ENCODE measurements at regions not wholly inside any gene's neighbourhood (a gene's known extent, or its start where the extent isn't known, plus 50 kb on each side); places are given as distances from the start of the nearest gene placed in this dataset.
A peak's percentile ranks its signal among the peaks of the same experiment; 100 is the strongest.

GRCh38 chr1:229098903-229099578 lies 171.9 kb upstream of the RAB4A start:
- peak; percentile 99 for ATAC-seq
- no peaks in the 10 kb centered on the region for H3K79me2 ChIP-seq (ENCODE audit: insufficient read depth, low read length)
- H3K4me2 ChIP-seq (ENCODE audit: low read depth, low read length), result peak overlapping the region; percentile 68
- WGBS (ENCODE audit: low lambda C conversion rate), result 13% methylated on average over 8 of the region's 8 CpGs
- ChIA-PET CTCF (ENCODE audit: low intra/inter-chr PET ratio, low total read pairs) (no interaction called here), POLR2A (interaction anchor here (0.6 to 1.2 kb wide), 2 partner anchors 9 to 61 kb away, joined by 3 to 4 read pairs; no protein-coding TSS in a partner anchor)
- in situ Hi-C loops (cut with HindIII; ENCODE audit: extremely low pct_ligation_motif_present, low pct_unique_long_range_greater_than_20kb) (no loop called here), intact Hi-C loops (cut with micrococcal nuclease; ENCODE audit: unreplicated experiment) (loop anchor here (2.0 kb wide), 1 partner anchor 14 kb away; no protein-coding TSS in a partner anchor)
- DNase-seq (ENCODE audit: low spot score), result peak; percentile 94
- no peak overlapping the region for H2AFZ ChIP-seq (ENCODE audit: low read length)
- no peaks in the 10 kb centered on the region for H4K20me1 ChIP-seq (ENCODE audit: insufficient read depth, low read length)
- H3K9me3 ChIP-seq (ENCODE audit: low read length), result peaks cover 7% of the 10 kb centered on the region; the same call in 1 of the 2 replicates
- BruUV-seq (replicated peaks), result no TSS peak
- H3K27ac ChIP-seq (ENCODE audit: extremely low read length, insufficient read depth, low read length), result peak overlapping the region; percentile 78
- peak overlapping the region in 1 of 3 experiments; percentile 38; a peak in 2 of 6 replicates for H3K4me3 ChIP-seq (replicated peaks in 1 of 3; ENCODE audit: insufficient read depth in 1 of 3, low read depth in 2 of 3, low read length in 3 of 3)
- peak; percentile 99 for FAIRE-seq
- H3K9ac ChIP-seq (ENCODE audit: insufficient read depth, low read depth, low read length), result no peak overlapping the region; the same call in 1 of the 2 replicates
- H3K4me1 ChIP-seq (ENCODE audit: insufficient read depth, low read length), result peaks cover 63% of the 10 kb centered on the region
- no peaks in the 10 kb centered on the region for H3K27me3 ChIP-seq (ENCODE audit: control insufficient read depth in 1 of 2, insufficient read depth in 2 of 2, low read length in 2 of 2)
- no peaks in the 10 kb centered on the region for H3K36me3 ChIP-seq (replicated peaks in 1 of 2; ENCODE audit: control insufficient read depth in 1 of 2, insufficient read depth in 2 of 2, low read length in 2 of 2)
- TF ChIP-seq MZF1 (CRISPR knock-in tag; IDR thresholded peaks at IDR 0.05; ENCODE audit: borderline replicate concordance), result no peak
- TF ChIP-seq AHDC1 (CRISPR knock-in tag; IDR thresholded peaks at IDR 0.05; ENCODE audit: borderline replicate concordance), result peak; percentile 82; the same call in 1 of the 2 replicates
- peak; percentile 31 to 32; a peak in 1 of 4 replicates for TF ChIP-seq POLR2A (IDR thresholded peaks at IDR 0.05; ENCODE audit: insufficient read depth in 1 of 2, low read depth in 2 of 2, low read length in 2 of 2)
- TF ChIP-seq GPN1 (CRISPR knock-in tag; IDR thresholded peaks at IDR 0.05; ENCODE audit: borderline replicate concordance), result no peak
- TF ChIP-seq ARID2 (CRISPR knock-in tag; IDR thresholded peaks at IDR 0.05; ENCODE audit: borderline replicate concordance), result peak; percentile 67; the same call in 1 of the 2 replicates
- peak; percentile 80; the same call in 1 of the 2 replicates for TF ChIP-seq ZNF232 (CRISPR knock-in tag; IDR thresholded peaks at IDR 0.05; ENCODE audit: borderline replicate concordance)
- 0 out of 2 replicates have a peak, but pooled peaks have one; percentile 68 for TF ChIP-seq ESRRA (CRISPR knock-in tag; IDR thresholded peaks at IDR 0.05; ENCODE audit: low read depth)
- no peak for TF ChIP-seq ZC3H4 (CRISPR knock-in tag; IDR thresholded peaks at IDR 0.05; ENCODE audit: borderline replicate concordance)
- TF ChIP-seq ZFYVE20 (CRISPR knock-in tag; IDR thresholded peaks at IDR 0.05; ENCODE audit: borderline replicate concordance, low read depth), result no peak
- TF ChIP-seq PCBP2 (optimal IDR thresholded peaks at IDR 0.05; ENCODE audit: low read depth, low read length, poor library complexity, severe bottlenecking), result no peak
- TF ChIP-seq ZNF512B (CRISPR knock-in tag; IDR thresholded peaks at IDR 0.05; ENCODE audit: borderline replicate concordance), result 0 out of 2 replicates have a peak, but pooled peaks have one; percentile 50

Measured in HepG2 (cell line).